ENCODE measurements at regions not wholly inside any gene's neighbourhood (a gene's known extent, or its start where the extent isn't known, plus 50 kb on each side); places are given as distances from the start of the nearest gene placed in this dataset.

DNA sequence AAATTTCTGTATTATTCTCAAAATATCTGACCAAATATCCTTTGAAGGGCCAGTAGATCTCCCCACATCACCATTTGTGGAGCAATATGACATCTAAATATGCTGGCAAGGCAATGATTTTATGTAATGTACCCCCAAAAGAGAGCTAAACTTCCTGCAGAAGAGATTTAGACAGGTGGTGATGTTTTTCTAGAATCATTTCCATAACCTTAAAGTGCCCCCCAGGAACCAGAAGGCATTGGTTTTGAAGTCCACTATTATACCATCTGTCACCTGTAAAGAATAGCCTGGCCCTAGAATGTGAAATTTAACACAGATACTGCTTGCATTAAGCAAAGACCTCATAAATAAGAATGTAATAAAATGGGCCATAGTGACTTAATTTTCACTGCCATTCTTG, 77.9 kb upstream of the ABLIM1 start:
- Histone ChIP-seq H3K4me1 (ENCODE audit: control insufficient read depth in 2 of 2, insufficient read depth in 2 of 2, low read length in 2 of 2) (no peaks in the 10 kb centered on the region), H3K4me2 (replicated peaks; ENCODE audit: low read depth, low read length, poor library complexity, severe bottlenecking) (no peak overlapping the region), H3K9me3 (ENCODE audit: control extremely low read depth in 1 of 3, control insufficient read depth in 2 of 3, insufficient read depth in 1 of 3, low read length in 2 of 3) (no peaks in the 10 kb centered on the region), H3K9ac (ENCODE audit: low read length) (no peak overlapping the region), H4K20me1 (ENCODE audit: control insufficient read depth, insufficient read depth, low read length, poor library complexity, severe bottlenecking) (no peaks in the 10 kb centered on the region), H3K36me3 (replicated peaks in 1 of 2; ENCODE audit: control extremely low read depth in 1 of 2, control insufficient read depth in 1 of 2, extremely low read depth in 1 of 2, insufficient read depth in 2 of 2, low read length in 1 of 2) (no peaks in the 10 kb centered on the region), H3K4me3 (ENCODE audit: control extremely low read depth in 1 of 5, extremely low read depth in 1 of 5, insufficient read depth in 1 of 5, low read depth in 2 of 5, low read length in 4 of 5) (no peak overlapping the region), H2AFZ (ENCODE audit: insufficient read depth, low read depth, low read length, poor library complexity, severe bottlenecking) (no peak overlapping the region), H3K79me2 (ENCODE audit: control insufficient read depth, insufficient read depth, low read length) (no peaks in the 10 kb centered on the region), H3K27ac (ENCODE audit: low read length in 2 of 2) (no peak overlapping the region), H3K27me3 (replicated peaks in 1 of 4; ENCODE audit: control extremely low read depth in 1 of 4, control insufficient read depth in 3 of 4, insufficient read depth in 4 of 4, low read length in 3 of 4) (peaks cover 0 to 4% (median 0%) of the 10 kb centered on the region in 4 experiments)
- DNase-seq = no peak
- H3K9me3 Mint-ChIP-seq (ENCODE audit: insufficient read depth) = no peaks in the 10 kb centered on the region
- peaks cover 23% of the 10 kb centered on the region for H3K27me3 Mint-ChIP-seq
- TF ChIP-seq CTCF (IDR thresholded peaks at IDR 0.05) (no peak), EZH2 (IDR thresholded peaks at IDR 0.05; ENCODE audit: borderline replicate concordance, insufficient read depth, low read depth, low read length, poor library complexity, severe bottlenecking) (no peak)
- H3K4me3 Mint-ChIP-seq = no peak overlapping the region
- ATAC-seq (ENCODE audit: low read depth) = no peak
- H3K4me1 Mint-ChIP-seq = no peaks in the 10 kb centered on the region
- intact Hi-C loops (cut with micrococcal nuclease) = no loop called here
- ChIA-PET CTCF (no interaction called here), POLR2A (no interaction called here)
- no peak overlapping the region for H3K27ac Mint-ChIP-seq

GRCh38 chr10:114743521-114744231, 77.9 kb upstream of the FHIP2A start:
- intact Hi-C loops (cut with micrococcal nuclease) = no loop called here
- H3K9me3 ChIP-seq (ENCODE audit: control extremely low read depth in 1 of 3, control insufficient read depth in 2 of 3, insufficient read depth in 1 of 3, low read length in 2 of 3) = no peaks in the 10 kb centered on the region
- Mint-ChIP-seq H3K4me1 (no peaks in the 10 kb centered on the region), H3K27me3 (peaks cover 19% of the 10 kb centered on the region), H3K9me3 (ENCODE audit: insufficient read depth) (no peaks in the 10 kb centered on the region), H3K27ac (no peak overlapping the region), H3K4me3 (no peak overlapping the region)
- ATAC-seq (ENCODE audit: low read depth) (no peak), DNase-seq (no peak)
- POLR2A ChIA-PET = no interaction called here
- CTCF ChIA-PET = no interaction called here
- no peak for TF ChIP-seq EZH2 (IDR thresholded peaks at IDR 0.05; ENCODE audit: borderline replicate concordance, insufficient read depth, low read depth, low read length, poor library complexity, severe bottlenecking)
- TF ChIP-seq CTCF (IDR thresholded peaks at IDR 0.05) = no peak
- H3K27ac ChIP-seq (ENCODE audit: low read length in 2 of 2) = no peak overlapping the region
- H4K20me1 ChIP-seq (ENCODE audit: control insufficient read depth, insufficient read depth, low read length, poor library complexity, severe bottlenecking) = no peaks in the 10 kb centered on the region
- no peaks in the 10 kb centered on the region for H3K79me2 ChIP-seq (ENCODE audit: control insufficient read depth, insufficient read depth, low read length)
- H3K4me3 ChIP-seq (ENCODE audit: control extremely low read depth in 1 of 5, extremely low read depth in 1 of 5, insufficient read depth in 1 of 5, low read depth in 2 of 5, low read length in 4 of 5) = no peak overlapping the region
- WGBS (ENCODE audit: insufficient coverage) = 69% methylated on average over 3 of the region's 6 CpGs
- no peaks in the 10 kb centered on the region for H3K4me1 ChIP-seq (ENCODE audit: control insufficient read depth in 2 of 2, insufficient read depth in 2 of 2, low read length in 2 of 2)
- H3K4me2 ChIP-seq (replicated peaks; ENCODE audit: low read depth, low read length, poor library complexity, severe bottlenecking) = no peak overlapping the region
- H3K36me3 ChIP-seq (replicated peaks in 1 of 2; ENCODE audit: control extremely low read depth in 1 of 2, control insufficient read depth in 1 of 2, extremely low read depth in 1 of 2, insufficient read depth in 2 of 2, low read length in 1 of 2) = no peaks in the 10 kb centered on the region
- H3K27me3 ChIP-seq (replicated peaks in 1 of 4; ENCODE audit: control extremely low read depth in 1 of 4, control insufficient read depth in 3 of 4, insufficient read depth in 4 of 4, low read length in 3 of 4) = peaks cover 0 to 4% (median 2%) of the 10 kb centered on the region in 4 experiments
- no peak overlapping the region for H3K9ac ChIP-seq (ENCODE audit: low read length)
- no peak overlapping the region for H2AFZ ChIP-seq (ENCODE audit: insufficient read depth, low read depth, low read length, poor library complexity, severe bottlenecking)
